Hepatocyte (in vitro differentiated cells): ENCODE measurements at regions not wholly inside any gene's neighbourhood (a gene's known extent, or its start where the extent isn't known, plus 50 kb on each side); places are given as distances from the start of the nearest gene placed in this dataset.

ENCODE experiments used
- DNase-seq: peaks from one replicate; pipeline ENCODE4 v3.0.0-alpha.2; 2016; ENCODE audit warnings: low spot score
- H2AFZ ChIP-seq: fragments of 200-600 bp; sonication (generic); 2 replicates; pipeline ENCODE4 v1.6.0; 2016; ENCODE audit warnings: antibody characterized with exemption, mild to moderate bottlenecking
- H3K27ac ChIP-seq: fragments of 200-600 bp; sonication (generic); 2 replicates; pipeline ENCODE4 v1.5.1; 2016; ENCODE audit warnings: mild to moderate bottlenecking
- H3K27me3 ChIP-seq: fragments of 200-600 bp; sonication (generic); 2 replicates; pipeline ENCODE4 v1.6.1; 2016
- H3K36me3 ChIP-seq: fragments of 200-600 bp; sonication (generic); replicated peaks from 2 replicates; pipeline ENCODE4 v1.5.1; 2016; ENCODE audit warnings: low read depth; ENCODE audit not compliant: insufficient read depth
- H3K4me1 ChIP-seq: fragments of 200-600 bp; sonication (generic); 2 replicates; pipeline ENCODE4 v1.5.1; 2016; ENCODE audit warnings: mild to moderate bottlenecking, moderate library complexity; ENCODE audit not compliant: insufficient read depth
- H3K4me2 ChIP-seq: fragments of 200-600 bp; sonication (generic); 2 replicates; pipeline ENCODE4 v1.6.0; 2016
- H3K4me3 ChIP-seq: fragments of 200-600 bp; sonication (generic); 2 replicates; pipeline ENCODE4 v1.5.1; 2016; ENCODE audit warnings: mild to moderate bottlenecking
- H3K79me2 ChIP-seq: fragments of 200-600 bp; sonication (generic); 2 replicates; pipeline ENCODE4 v1.6.0; 2017; ENCODE audit warnings: mild to moderate bottlenecking
- H3K9me2 ChIP-seq: fragments of 200-600 bp; sonication (generic); replicated peaks from 2 replicates; pipeline ENCODE4 v1.6.0; 2017; ENCODE audit warnings: mild to moderate bottlenecking; ENCODE audit not compliant: insufficient read depth
- H3K9me3 ChIP-seq: fragments of 200-600 bp; sonication (generic); 2 replicates; pipeline ENCODE4 v1.5.1; 2016; ENCODE audit warnings: low read depth, mild to moderate bottlenecking
- H4K20me1 ChIP-seq: fragments of 200-600 bp; sonication (generic); 2 replicates; pipeline ENCODE4 v1.6.0; 2016; ENCODE audit warnings: mild to moderate bottlenecking; ENCODE audit not compliant: insufficient read depth, poor library complexity, severe bottlenecking
- EZH2 ChIP-seq: fragments of 200-600 bp; sonication (generic); IDR thresholded peaks from 2 replicates; pipeline ENCODE4 v1.6.1; 2016; ENCODE audit warnings: antibody characterized with exemption, mild to moderate bottlenecking, borderline replicate concordance
- EZH2phosphoT487 ChIP-seq: fragments of 200-600 bp; sonication (generic); IDR thresholded peaks from one replicate; pipeline ENCODE4 v1.6.1; 2018; ENCODE audit warnings: antibody characterized with exemption, mild to moderate bottlenecking, low read depth, moderate library complexity; ENCODE audit not compliant: unreplicated experiment, severe bottlenecking
- WGBS: methylation state at CpG from one replicate; pipeline ENCODE4 v1.1.6; 2016; ENCODE audit warnings: low lambda C conversion rate; ENCODE audit errors: missing lambda C conversion rate; 5-methylcytosine and 5-hydroxymethylcytosine counted together
- TF ChIP-seq, protein P1 (sequence below): fragments of 200-600 bp; sonication (generic); IDR thresholded peaks from 2 replicates; pipeline ENCODE4 v1.5.1; 2016; ENCODE audit warnings: antibody characterized with exemption, mild to moderate bottlenecking; ENCODE audit not compliant: poor library complexity

GRCh38 chr2:187936228-187936627, 355.4 kb upstream of the GULP1 start:
- Histone ChIP-seq H4K20me1 (no peaks in the 10 kb centered on the region), H3K4me2 (no peak overlapping the region), H3K79me2 (no peaks in the 10 kb centered on the region), H3K4me3 (no peak overlapping the region), H3K27ac (no peak overlapping the region), H3K4me1 (no peaks in the 10 kb centered on the region), H3K36me3 (no peaks in the 10 kb centered on the region), H3K9me2 (no peaks in the 10 kb centered on the region), H3K27me3 (no peaks in the 10 kb centered on the region), H3K9me3 (no peaks in the 10 kb centered on the region), H2AFZ (no peak overlapping the region)
- no peak for DNase-seq
- TF ChIP-seq, protein P1, sequence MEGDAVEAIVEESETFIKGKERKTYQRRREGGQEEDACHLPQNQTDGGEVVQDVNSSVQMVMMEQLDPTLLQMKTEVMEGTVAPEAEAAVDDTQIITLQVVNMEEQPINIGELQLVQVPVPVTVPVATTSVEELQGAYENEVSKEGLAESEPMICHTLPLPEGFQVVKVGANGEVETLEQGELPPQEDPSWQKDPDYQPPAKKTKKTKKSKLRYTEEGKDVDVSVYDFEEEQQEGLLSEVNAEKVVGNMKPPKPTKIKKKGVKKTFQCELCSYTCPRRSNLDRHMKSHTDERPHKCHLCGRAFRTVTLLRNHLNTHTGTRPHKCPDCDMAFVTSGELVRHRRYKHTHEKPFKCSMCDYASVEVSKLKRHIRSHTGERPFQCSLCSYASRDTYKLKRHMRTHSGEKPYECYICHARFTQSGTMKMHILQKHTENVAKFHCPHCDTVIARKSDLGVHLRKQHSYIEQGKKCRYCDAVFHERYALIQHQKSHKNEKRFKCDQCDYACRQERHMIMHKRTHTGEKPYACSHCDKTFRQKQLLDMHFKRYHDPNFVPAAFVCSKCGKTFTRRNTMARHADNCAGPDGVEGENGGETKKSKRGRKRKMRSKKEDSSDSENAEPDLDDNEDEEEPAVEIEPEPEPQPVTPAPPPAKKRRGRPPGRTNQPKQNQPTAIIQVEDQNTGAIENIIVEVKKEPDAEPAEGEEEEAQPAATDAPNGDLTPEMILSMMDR: no peak
- TF ChIP-seq EZH2: no peak
- TF ChIP-seq EZH2phosphoT487: no peak
- WGBS: 82% methylated on average over 2 of the region's 2 CpGs

- no peaks in the 10 kb centered on the region for H3K9me3 ChIP-seq
- TF ChIP-seq, protein P1: no peak
- TF ChIP-seq EZH2phosphoT487 (no peak), EZH2 (no peak)
- WGBS: 60% methylated on average over 1 of the region's 1 CpG
- no peak overlapping the region for H3K4me3 ChIP-seq
- no peak overlapping the region for H3K27ac ChIP-seq
- H3K4me1 ChIP-seq: no peaks in the 10 kb centered on the region
- no peaks in the 10 kb centered on the region for H3K27me3 ChIP-seq
- no peaks in the 10 kb centered on the region for H3K9me2 ChIP-seq
- no peaks in the 10 kb centered on the region for H4K20me1 ChIP-seq
- DNase-seq: no peak
- no peaks in the 10 kb centered on the region for H3K36me3 ChIP-seq
- no peak overlapping the region for H2AFZ ChIP-seq
- no peaks in the 10 kb centered on the region for H3K79me2 ChIP-seq
- no peak overlapping the region for H3K4me2 ChIP-seq
These were observed 352.5 kb upstream of the GULP1 start for GRCh38 chr2:187939180-187939579.

DNA sequence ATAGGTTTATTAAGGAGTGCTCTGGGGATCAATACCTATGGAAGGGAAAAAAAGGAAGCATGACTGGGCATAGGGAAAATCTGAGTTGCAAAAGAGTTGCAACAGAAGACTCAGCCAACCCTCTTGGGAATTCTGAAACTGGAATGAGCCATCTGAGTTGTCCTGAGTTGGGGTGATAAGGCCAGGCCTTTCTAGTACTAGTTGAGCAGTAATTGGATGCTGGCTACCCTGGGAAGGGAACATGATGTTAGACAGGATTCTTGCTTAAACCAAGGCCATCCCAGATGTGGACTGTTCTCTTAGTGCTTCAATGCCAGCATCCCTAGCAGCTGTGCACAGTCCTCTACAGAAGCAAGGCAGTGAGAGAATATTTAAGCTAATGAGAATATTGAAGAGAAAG, 348.8 kb upstream of the GULP1 start:
- Histone ChIP-seq H2AFZ (no peak overlapping the region), H3K4me3 (no peak overlapping the region), H3K27me3 (no peaks in the 10 kb centered on the region), H3K36me3 (no peaks in the 10 kb centered on the region), H3K4me1 (no peaks in the 10 kb centered on the region), H3K9me3 (no peaks in the 10 kb centered on the region), H3K27ac (no peak overlapping the region), H4K20me1 (no peaks in the 10 kb centered on the region), H3K4me2 (no peak overlapping the region), H3K9me2 (no peaks in the 10 kb centered on the region), H3K79me2 (no peaks in the 10 kb centered on the region)
- no peak for TF ChIP-seq EZH2phosphoT487
- no peak for TF ChIP-seq EZH2
- TF ChIP-seq, protein P1: no peak
- DNase-seq: no peak

GRCh38 chr2:187943772-187944369, 347.8 kb upstream of the GULP1 start:
- no peaks in the 10 kb centered on the region for H3K36me3 ChIP-seq
- no peak overlapping the region for H3K27ac ChIP-seq
- no peaks in the 10 kb centered on the region for H3K79me2 ChIP-seq
- no peak overlapping the region for H3K4me3 ChIP-seq
- no peak for TF ChIP-seq EZH2phosphoT487
- no peak for TF ChIP-seq EZH2
- TF ChIP-seq, protein P1: no peak
- no peaks in the 10 kb centered on the region for H3K4me1 ChIP-seq
- no peak overlapping the region for H2AFZ ChIP-seq
- no peaks in the 10 kb centered on the region for H3K9me3 ChIP-seq
- H3K4me2 ChIP-seq: no peak overlapping the region
- H3K27me3 ChIP-seq: no peaks in the 10 kb centered on the region
- WGBS: 97% methylated on average over 6 of the region's 6 CpGs
- H4K20me1 ChIP-seq: no peaks in the 10 kb centered on the region
- H3K9me2 ChIP-seq: no peaks in the 10 kb centered on the region
- DNase-seq: no peak
